CD4-positive, alpha-beta T cell treated with Interleukin-17A for 1 hour (primary cell): ENCODE measurements at regions not wholly inside any gene's neighbourhood (a gene's known extent, or its start where the extent isn't known, plus 50 kb on each side); places are given as distances from the start of the nearest gene placed in this dataset.

Source experiments
- DNase-seq: peaks from one replicate; pipeline ENCODE4 v3.0.0-alpha.2; 2020

DNA sequence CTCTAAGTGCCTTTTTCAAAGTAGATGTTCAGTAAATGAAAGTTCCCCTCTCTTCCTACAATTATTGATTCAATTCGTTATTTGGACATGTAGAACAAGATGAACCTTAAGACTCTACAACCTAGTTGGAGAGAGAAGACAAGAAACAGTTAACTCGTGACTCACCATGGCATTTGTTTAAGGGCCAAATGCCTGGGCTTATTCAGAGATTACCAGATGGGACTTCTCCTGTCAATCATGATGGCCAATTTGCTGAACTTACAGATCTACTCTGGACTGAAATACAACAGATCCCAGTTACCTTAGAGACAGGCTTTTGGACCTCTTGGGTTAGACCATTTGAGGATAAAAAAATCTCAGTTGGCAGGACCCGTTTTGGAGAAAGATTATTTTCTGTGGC is 93.5 kb downstream of the C1orf94 start:
- DNase-seq: no peak

DNA sequence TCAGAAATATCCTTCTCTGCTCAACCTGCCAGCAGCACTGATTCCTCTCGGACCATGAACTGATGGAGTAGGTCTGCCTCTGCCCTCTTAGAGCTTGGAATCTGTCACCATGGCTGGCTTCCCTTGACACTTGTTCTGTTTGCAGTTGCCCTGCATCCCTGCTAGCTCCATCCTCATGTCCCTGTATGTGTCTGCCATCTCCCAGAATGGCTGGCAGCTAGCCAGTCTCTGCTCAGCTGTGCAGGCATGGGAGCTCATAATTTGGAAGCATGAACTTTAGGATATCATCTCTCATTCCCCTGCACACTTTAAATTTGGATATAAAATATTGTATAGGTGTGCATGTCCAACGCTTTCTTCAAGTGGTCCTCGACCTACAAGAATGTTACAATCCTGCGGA is 95.4 kb downstream of the C1orf94 start:
- DNase-seq: no peak

DNA sequence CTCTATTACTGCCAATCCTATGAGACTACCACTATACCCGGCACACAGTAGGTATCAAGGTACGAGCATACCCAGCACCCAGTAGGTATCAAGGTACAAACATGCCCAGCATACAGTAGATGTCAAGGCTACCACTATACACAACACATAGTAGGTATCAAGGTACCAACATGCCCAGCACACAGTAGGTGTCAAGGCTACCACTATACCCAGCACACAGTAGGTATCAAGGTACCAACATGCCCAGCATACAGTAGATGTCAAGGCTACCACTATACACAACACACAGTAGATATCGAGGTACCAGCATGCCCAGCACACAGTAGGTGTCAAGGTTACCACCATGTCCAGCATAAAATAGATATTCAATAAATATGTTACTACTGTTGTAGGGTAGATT is 98.4 kb downstream of the C1orf94 start:
- DNase-seq: no peak

DNA sequence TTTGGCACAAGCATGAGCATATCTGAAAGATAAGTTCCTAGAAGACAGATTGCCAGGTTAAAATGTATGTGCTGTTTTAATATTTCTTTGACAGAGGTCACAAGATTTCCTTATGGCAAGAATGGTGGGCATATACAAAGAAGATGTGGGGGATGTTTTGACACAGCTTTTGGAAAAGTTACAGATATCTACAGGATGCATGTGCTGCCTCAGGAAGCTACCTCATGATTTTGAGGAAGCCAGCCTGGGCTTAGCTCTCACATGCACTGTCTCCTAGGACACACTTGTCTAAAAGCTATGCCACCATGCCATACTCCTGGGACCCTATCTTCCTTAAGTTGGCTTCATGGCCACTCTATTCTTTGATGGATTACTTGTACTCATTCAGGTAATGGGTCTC is 99.9 kb downstream of the C1orf94 start:
- DNase-seq: no peak

DNA sequence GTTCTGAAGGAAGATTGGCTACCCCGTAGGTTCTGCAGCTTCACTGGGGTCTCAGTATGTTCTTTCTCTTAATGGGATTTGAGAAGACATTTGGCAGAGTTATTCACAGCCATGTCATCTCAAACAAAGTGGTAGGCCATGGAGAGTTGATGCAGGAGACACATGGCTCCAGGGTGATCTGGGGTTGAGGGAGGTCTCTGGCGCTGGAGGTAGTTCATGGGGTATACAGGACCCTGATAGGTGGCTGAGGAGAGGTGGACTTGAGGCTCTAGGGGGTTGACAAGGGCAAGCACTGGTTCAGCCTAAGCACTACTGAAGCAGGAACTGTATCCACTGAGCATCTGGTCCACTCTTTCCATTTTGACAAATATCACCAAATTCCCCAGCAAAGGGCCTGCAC is 100.4 kb downstream of the C1orf94 start:
- no peak for DNase-seq

DNA sequence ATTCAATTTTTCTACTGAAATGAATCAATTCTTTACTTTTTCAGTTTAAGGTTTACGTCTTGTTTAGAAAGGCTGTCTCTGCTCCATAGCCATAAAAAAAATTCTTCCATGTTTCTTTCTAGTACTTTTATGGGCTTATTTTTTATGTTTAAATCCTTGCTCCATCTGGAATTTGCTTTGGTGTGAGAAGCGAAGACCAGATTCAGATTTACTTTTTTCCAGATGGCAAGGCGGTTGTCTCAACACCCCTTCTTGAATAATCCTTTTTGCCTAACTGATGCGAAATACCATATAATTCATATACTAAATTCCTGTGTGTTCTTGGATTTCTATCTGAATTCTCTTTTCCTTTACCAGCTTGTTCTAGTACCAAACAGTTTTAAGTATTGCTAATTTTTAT is 101.5 kb downstream of the C1orf94 start:
- no peak for DNase-seq

DNA sequence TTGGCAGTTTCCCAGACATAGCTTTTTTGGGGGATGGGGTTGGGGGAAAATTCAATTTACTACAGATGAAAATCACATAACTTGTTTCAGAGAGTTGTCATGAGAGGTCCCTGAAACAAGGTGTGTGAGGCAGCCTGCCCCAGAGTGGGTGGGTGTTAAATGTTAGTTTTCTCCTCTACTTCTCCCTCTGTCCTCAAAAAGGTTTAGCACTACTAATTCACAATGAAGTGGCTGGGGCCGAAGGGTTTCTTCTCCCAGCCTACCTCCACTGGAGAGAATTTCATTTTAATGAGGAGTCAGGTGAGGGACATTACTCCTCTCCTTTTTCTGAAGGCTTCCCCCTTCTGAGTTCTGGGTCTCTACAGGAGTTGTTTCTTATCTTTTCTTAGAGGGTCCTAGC is 103.3 kb downstream of the C1orf94 start:
- no peak for DNase-seq

DNA sequence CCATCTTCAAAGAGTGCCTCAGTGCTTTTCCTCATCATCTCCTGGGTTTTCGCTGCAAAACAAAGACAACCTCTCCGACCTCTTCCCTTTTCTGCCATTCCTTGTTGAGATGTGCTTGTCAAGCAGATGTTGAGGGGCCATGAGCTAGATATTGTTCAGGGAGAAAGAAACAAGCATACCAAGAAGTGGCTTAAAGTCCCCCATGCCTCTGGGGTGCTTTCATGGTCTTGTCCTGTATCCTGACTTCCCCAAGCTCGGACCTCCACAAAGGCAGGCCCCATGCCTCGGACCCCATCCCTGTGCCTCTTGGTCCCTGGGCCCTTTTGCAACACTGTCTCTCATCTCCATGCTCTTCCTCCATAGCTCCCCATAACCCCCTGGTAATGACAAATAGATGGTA is 103.8 kb downstream of the C1orf94 start:
- DNase-seq: no peak

DNA sequence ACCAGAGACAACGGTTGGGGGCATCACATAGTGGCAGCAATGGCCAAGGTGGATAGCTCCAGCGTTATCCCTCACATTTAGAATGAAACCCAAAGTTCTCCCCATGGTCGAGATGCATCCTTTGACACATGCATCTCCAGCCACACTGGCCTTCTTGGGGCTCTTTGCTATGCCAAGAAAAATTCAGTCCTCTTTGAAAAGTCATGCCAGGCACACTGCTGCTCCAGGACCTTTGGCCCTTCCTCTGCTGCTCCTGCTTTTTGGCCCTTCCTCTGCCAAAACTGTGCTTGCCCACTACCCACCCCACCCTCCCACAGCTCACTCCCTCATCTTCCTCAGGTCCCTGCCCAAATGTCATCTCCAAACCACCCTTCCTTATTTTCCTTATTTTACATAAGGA is 106.4 kb downstream of the C1orf94 start:
- DNase-seq: no peak

DNA sequence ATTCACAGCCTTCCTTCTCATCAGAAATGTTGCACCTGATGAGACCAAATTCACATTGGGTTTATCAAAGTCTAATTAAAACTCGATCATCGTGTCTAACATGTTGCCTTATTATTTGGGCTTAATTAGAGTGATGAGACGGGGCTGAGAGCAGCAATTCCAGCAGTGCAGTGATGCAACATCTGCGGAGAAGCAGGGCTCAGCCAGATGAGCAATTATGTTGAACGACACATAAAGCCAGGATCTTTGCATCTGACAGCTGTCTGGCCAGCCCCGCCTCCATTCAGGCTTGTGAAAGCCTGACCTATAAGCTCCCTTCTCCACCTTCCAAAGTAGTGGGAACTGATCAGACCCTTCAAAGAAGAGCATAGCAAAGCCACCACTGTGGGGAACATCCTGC is 109.8 kb downstream of the C1orf94 start:
- no peak for DNase-seq

DNA sequence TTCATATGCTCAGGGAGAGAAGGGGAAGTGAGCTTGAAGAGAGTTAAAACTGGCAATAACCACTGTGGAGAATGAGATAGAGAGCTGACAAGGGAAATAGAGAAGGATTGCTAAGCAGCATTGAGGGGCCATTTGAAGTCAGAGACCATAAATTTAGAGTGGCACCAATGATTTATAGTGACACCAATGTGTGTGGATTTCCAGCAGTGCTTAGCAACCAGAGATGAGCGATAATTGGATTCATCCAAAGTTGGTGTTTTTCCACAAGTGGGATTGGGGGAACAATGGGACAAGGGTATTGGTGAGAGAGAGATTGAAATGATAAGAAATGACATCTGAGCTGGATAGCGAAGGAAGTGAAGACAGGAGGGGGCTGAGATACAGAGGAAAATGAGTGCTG is 114.1 kb downstream of the C1orf94 start:
- no peak for DNase-seq

DNA sequence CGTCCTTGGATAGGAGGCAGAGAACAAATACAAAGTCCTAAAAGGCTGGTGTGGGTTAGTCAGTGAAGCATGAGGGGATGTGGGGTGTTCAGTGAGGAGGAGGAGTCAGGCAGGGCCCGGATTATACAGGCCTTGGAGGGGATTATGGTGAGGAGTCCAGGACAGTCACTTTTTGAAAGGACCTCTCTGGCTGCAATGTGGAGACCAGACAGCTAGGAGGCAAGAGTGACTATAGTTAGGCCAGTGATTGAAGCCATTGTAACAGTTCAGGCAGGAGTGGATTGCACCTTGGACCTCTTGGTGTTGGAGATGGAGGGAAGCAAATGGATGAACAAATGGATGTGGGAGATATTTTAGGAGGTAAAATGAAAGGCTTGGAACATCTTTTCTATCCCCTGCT is 115.8 kb downstream of the C1orf94 start:
- no peak for DNase-seq

DNA sequence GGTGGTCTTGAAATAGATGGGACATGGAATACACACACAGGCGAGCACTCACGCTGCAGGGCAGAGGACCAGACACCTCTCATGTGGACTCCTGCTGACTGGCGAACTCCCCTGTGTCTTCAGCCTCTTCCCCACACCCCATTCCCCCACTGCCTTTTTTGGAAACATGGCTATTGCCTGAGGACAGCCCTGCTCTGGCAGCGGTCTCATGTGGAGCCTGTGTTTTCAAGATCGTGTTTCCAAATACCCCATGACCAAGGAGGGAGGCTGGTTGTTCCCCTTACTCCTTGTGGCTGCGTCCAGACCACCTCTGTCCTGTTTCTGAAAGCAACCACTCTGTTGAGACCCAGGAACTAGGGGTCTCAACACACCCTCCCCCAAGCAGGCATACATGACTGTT is 119.4 kb downstream of the C1orf94 start:
- DNase-seq: no peak

DNA sequence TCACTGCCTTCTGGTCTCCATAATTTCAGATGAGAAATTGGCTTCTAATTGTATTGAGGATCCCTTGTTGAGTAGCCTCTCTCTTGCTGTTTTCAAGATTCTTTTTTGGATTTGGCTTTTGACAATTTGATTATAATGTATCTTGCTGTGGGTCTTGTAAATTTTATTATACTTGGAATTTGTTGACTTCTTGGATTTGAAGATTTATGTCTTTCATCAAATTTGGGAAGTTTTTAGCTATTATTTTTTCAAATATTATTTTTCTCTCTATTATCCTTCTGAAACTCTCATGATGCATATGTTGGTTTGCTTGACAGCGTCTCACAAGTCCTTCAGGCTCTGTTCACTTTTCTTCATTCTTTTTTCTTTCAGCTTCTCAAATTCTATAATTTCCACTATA is 126.1 kb downstream of the C1orf94 start:
- no peak for DNase-seq

DNA sequence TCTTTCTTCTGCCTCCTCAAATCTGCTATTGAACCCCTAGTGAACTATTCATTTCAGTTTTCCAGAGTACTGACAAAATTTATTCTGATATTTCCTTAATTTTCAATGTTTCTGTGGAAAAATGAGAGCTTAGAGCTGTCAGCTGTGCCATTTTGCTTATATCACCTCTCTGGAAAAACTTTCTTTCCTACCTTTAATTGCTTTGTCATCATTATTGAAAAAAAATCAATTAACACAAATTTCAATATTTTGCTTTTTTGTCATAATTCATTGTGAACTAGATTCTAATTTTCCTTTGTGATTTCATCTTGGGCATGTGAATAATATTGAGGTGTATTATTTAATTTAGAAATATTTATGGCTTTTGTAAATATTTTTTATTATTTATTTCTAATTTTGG is 126.5 kb downstream of the C1orf94 start:
- no peak for DNase-seq

DNA sequence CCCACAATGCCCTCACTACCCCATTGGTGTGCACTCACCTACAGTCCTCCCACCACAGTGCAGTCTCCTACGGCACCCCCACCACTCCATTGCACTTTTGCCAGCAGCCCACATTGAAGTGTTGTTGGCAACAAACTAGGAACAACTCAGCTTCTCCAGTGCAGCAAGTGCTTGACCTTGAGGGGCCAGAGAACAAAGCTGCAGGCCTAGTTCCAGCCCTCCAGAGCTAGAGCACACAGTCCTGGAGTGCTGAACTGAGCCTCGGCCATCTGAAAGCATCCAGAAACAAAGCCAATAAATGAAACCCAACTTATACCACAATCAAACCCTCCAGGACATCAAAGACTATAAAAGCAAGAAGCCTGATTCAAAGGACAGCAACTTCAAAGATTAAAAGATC is 129.9 kb downstream of the C1orf94 start:
- DNase-seq: no peak

DNA sequence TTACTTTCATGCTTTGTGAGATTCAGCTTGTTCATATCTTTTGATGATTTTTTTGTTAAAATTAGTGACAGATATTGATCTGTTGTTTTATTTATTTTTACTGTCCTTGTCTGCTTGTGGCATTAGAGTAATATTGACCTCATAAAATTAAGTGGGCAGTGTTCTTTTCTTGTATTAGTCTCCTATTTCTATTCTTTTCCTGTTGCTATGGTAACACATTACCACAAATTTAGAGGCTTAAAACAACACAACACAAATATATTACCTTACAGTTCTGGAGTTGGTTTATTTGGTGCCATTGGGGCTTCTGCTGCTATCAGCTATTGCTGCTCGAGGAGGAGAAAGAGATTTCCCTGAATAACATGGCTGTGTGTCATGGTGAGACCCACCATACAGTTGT is 135.7 kb downstream of the C1orf94 start:
- DNase-seq: no peak

DNA sequence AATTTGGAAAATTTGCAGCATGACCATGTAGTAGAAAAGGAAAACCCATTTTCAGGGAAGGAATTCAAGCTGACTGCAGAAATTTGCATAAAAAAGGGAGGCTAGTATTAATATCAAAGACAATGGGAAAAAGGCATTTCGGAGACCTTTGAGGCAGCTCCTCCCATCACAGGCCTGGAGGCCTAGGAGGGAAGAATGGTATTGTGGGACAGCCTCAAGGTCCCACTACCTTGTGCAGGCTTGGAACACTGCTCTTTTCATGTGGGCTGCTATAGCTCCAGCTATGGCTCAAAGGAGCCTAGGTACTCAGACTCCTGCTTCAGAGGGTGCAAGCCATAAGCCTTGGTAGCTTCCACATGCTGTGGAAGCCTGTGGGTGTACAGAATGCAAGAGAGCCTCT is 139.3 kb downstream of the C1orf94 start:
- no peak for DNase-seq

DNA sequence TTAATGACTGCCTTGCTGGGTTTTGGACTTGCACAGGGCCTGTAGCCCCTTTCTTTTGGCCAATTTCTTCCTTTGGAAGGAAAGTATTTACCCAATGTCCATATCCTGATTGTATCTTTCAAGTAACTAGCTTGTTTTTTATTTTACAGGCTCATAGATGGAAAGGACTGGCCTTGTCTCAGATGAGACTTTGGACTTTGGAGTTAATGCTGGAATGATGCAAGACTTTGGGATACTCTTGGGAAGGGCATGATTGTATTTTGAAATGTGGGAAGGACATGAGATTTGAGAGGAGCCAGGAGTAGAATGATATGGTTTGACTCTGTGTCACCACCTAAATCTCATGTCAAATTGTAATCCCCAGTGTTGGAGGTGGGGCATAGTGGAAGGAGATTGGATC is 140.1 kb downstream of the C1orf94 start:
- no peak for DNase-seq

DNA sequence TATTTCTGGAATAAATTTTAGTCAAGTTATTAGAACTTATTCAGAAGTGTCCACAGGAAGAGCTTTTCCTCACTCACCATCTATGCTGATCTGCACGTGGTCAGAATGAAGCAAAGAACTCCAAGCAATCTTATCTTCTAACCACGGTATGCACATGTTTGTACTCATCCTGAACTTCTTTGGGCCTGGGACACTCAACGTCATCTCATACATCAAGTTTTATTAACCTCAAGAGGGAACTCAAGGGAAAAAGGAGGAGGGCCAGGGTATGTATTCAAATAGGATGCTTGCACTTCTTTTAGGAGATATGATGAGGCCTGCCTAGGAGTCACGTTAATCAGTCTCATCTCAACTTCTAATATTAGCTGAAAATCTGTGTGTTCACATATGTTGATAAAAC is 142.5 kb downstream of the C1orf94 start:
- DNase-seq: no peak

DNA sequence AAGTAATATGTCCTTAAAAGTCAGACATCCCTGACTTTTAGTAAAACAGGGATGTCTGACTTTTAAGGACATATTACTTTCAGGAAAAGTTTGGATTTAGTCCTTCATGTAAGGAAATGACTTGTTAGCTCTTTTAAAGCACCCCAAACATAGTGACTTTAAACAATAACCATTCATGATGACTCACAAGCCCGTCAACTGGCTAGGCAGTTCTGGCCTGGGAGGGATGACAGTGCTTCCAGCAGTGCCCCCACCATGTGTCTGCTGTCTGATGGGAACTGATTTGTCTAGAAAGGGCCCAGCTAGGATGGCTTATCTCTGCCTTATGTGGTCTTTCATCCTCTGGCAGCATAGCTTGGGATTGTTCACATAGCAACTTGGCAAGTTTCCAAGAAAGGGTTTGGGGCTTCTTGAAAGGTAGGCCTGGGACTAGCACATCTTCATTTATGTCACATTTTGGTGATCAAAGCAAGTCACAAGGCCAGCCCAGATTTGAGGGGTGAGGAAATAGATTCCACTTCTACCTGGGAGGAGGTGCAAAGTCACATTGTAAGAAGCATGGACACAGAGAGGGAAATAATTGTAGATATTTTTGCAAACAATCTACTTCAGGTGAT is 143.5 kb downstream of the C1orf94 start:
- no peak for DNase-seq

DNA sequence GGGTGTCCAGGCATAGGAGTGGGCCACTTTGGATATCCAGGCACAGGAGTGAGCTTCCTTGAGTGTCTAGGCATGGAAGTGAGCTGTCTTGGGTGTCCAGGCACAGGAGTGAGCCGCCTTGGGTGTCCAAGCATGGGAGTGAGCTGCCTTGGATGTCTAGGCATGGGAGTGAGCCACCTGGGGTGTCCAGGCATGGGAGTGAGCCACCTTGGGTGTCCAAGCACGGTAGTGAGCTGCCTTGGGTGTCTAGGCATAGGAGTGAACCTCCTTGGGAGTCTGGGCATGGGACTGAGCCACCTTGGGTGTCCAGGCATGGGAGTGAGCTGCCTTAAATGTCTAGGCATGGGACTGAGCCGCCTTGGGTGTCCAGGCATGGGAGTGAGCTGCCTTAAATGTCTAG is 146.3 kb downstream of the C1orf94 start:
- no peak for DNase-seq

DNA sequence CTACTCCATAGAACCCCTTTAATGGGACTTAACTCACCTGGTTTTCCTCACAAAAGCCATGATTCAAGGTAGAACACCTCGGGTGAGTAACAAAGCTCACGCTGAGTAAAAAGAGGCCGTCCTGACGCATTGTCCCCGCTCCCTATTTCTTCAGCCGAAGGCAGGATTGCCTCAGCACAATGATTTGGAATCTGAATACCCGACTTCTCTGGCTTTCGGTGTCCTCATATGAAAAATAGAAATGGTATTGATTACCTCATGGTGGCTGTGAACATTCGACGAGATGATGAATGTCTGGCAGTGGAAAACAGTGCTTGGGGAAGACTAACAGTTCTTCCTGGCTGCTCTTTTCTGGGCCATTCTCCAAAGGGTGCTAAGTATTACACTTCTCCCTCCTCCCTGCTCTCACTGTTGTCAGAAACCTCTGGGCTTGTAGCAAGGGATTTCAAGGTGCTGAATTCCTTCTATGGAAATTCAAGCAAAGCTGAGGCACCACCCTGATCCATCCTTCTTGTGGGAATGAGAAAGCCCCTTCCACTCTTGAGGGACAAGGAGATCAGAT is 148.3 kb downstream of the C1orf94 start:
- no peak for DNase-seq

DNA sequence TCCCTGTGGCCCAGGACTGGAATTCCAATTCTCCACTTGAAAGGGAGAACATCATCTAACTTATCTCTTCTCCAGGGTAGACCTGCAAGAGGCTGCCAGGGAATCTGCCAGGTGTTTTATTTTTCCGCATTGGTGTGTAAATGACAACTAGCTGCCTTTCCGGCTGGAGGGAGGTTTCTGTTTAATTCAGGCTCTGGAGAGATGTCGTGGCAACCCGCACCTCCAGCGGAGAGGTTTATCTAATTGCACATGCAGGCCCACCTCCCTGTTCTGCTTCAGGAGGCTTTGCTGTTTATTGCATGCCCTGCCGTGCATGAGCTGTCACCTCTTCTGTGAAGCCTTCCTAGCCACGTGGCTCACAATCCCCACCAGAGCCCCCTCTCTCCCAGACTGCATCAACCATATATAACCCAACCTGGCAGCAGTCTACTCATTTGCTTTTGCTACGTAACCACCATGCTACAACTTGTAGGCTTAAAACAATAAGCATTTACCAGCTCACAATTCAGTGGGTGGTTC is 151.6 kb downstream of the C1orf94 start:
- DNase-seq: no peak

DNA sequence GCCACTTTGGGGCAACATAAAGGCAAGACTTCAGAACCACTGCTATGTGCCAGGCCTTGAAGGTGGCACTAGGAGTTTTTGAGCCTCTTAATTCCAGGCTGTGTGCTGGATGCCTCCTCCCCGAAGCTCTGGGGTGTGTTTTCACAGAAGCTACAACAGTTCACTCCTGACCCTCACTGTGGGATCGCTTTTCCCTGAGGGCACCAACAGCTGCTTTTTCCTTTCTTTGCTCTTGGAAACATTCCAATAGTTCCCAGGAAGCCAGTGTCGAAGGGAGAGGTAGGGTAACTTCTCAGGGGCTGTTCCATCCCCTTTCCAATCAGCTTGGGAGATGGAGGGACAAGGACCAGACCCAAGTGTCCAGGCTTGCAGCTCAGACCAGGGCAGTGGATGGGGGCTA is 153.4 kb downstream of the C1orf94 start:
- DNase-seq: no peak
